ENCODE measurements at regions not wholly inside any gene's neighbourhood (a gene's known extent, or its start where the extent isn't known, plus 50 kb on each side); places are given as distances from the start of the nearest gene placed in this dataset.

GRCh38 chr2:82320296-82320695, 2015.7 kb upstream of the LRRTM1 start:
- ATAC-seq (ENCODE audit: low read depth) (no peak), DNase-seq (ENCODE audit: low spot score) (no peak)
- Histone ChIP-seq H3K9me3 (ENCODE audit: severe bottlenecking) (no peaks in the 10 kb centered on the region), H3K4me3 (ENCODE audit: severe bottlenecking) (no peak overlapping the region), H3K27ac (ENCODE audit: poor library complexity, severe bottlenecking) (no peak overlapping the region), H3K4me1 (ENCODE audit: insufficient read depth, poor library complexity, severe bottlenecking) (no peaks in the 10 kb centered on the region), H3K36me3 (ENCODE audit: low read depth) (no peaks in the 10 kb centered on the region), H3K27me3 (ENCODE audit: insufficient read depth, poor library complexity, severe bottlenecking) (no peaks in the 10 kb centered on the region)
- no peak for TF ChIP-seq CTCF (IDR thresholded peaks at IDR 0.05; ENCODE audit: poor library complexity, severe bottlenecking)

GRCh38 chr2:82317012-82317411, 2012.5 kb upstream of the LRRTM1 start:
- no peak for TF ChIP-seq CTCF (IDR thresholded peaks at IDR 0.05; ENCODE audit: poor library complexity, severe bottlenecking)
- Histone ChIP-seq H3K36me3 (ENCODE audit: low read depth) (no peaks in the 10 kb centered on the region), H3K4me1 (ENCODE audit: insufficient read depth, poor library complexity, severe bottlenecking) (no peaks in the 10 kb centered on the region), H3K9me3 (ENCODE audit: severe bottlenecking) (no peaks in the 10 kb centered on the region), H3K27ac (ENCODE audit: poor library complexity, severe bottlenecking) (no peak overlapping the region), H3K27me3 (ENCODE audit: insufficient read depth, poor library complexity, severe bottlenecking) (no peaks in the 10 kb centered on the region), H3K4me3 (ENCODE audit: severe bottlenecking) (no peak overlapping the region)
- DNase-seq (ENCODE audit: low spot score) = no peak
- ATAC-seq (ENCODE audit: low read depth) = no peak

GRCh38 chr2:82316586-82316985, 2012.0 kb upstream of the LRRTM1 start:
- H3K36me3 ChIP-seq (ENCODE audit: low read depth) = no peaks in the 10 kb centered on the region
- no peak for TF ChIP-seq CTCF (IDR thresholded peaks at IDR 0.05; ENCODE audit: poor library complexity, severe bottlenecking)
- no peak overlapping the region for H3K27ac ChIP-seq (ENCODE audit: poor library complexity, severe bottlenecking)
- ATAC-seq (ENCODE audit: low read depth) (no peak), DNase-seq (ENCODE audit: low spot score) (no peak)
- no peaks in the 10 kb centered on the region for H3K4me1 ChIP-seq (ENCODE audit: insufficient read depth, poor library complexity, severe bottlenecking)
- H3K9me3 ChIP-seq (ENCODE audit: severe bottlenecking) = no peaks in the 10 kb centered on the region
- no peak overlapping the region for H3K4me3 ChIP-seq (ENCODE audit: severe bottlenecking)
- H3K27me3 ChIP-seq (ENCODE audit: insufficient read depth, poor library complexity, severe bottlenecking) = no peaks in the 10 kb centered on the region

GRCh38 chr2:82314836-82315472, 2010.4 kb upstream of the LRRTM1 start:
- no peaks in the 10 kb centered on the region for H3K27me3 ChIP-seq (ENCODE audit: insufficient read depth, poor library complexity, severe bottlenecking)
- no peaks in the 10 kb centered on the region for H3K4me1 ChIP-seq (ENCODE audit: insufficient read depth, poor library complexity, severe bottlenecking)
- H3K27ac ChIP-seq (ENCODE audit: poor library complexity, severe bottlenecking) = no peak overlapping the region
- H3K36me3 ChIP-seq (ENCODE audit: low read depth) = no peaks in the 10 kb centered on the region
- H3K4me3 ChIP-seq (ENCODE audit: severe bottlenecking) = no peak overlapping the region
- no peak for DNase-seq (ENCODE audit: low spot score)
- no peak for TF ChIP-seq CTCF (IDR thresholded peaks at IDR 0.05; ENCODE audit: poor library complexity, severe bottlenecking)
- ATAC-seq (ENCODE audit: low read depth) = no peak
- H3K9me3 ChIP-seq (ENCODE audit: severe bottlenecking) = no peaks in the 10 kb centered on the region

- no peaks in the 10 kb centered on the region for H3K27me3 ChIP-seq (ENCODE audit: insufficient read depth, poor library complexity, severe bottlenecking)
- H3K4me1 ChIP-seq (ENCODE audit: insufficient read depth, poor library complexity, severe bottlenecking) = no peaks in the 10 kb centered on the region
- H3K27ac ChIP-seq (ENCODE audit: poor library complexity, severe bottlenecking) = no peak overlapping the region
- TF ChIP-seq CTCF (IDR thresholded peaks at IDR 0.05; ENCODE audit: poor library complexity, severe bottlenecking) = no peak
- DNase-seq (ENCODE audit: low spot score) = no peak
- no peak for ATAC-seq (ENCODE audit: low read depth)
- no peaks in the 10 kb centered on the region for H3K9me3 ChIP-seq (ENCODE audit: severe bottlenecking)
- H3K4me3 ChIP-seq (ENCODE audit: severe bottlenecking) = no peak overlapping the region
- H3K36me3 ChIP-seq (ENCODE audit: low read depth) = no peaks in the 10 kb centered on the region
These were observed 2003.0 kb upstream of the LRRTM1 start for GRCh38 chr2:82307511-82307910.

All from RWPE2 (cell line).